H1 (cell line): ENCODE measurements at regions not wholly inside any gene's neighbourhood (a gene's known extent, or its start where the extent isn't known, plus 50 kb on each side); places are given as distances from the start of the nearest gene placed in this dataset.

Experiments
- CEBPB ChIP-seq: IDR thresholded peaks from 2 replicates; pipeline ENCODE4 v1.6.1; 2012; ENCODE audit warnings: low read depth, low read length
- EGR1 ChIP-seq: IDR thresholded peaks from 2 replicates; pipeline ENCODE4 v1.6.1; 2011; ENCODE audit warnings: low read depth, low read length, borderline replicate concordance
- EP300 ChIP-seq, 2 experiments: IDR thresholded peaks; 1 replicate in 1 of 2; 2 replicates in 1 of 2; pipeline ENCODE4 v1.6.1; 2011 to 2012; ENCODE audit warnings: low read depth in 2 of 2, low read length in 2 of 2, mild to moderate bottlenecking in 2 of 2, borderline replicate concordance in 1 of 2, inconsistent platforms in 1 of 2, moderate library complexity in 1 of 2
- FOSL1 ChIP-seq: IDR thresholded peaks from 2 replicates; pipeline ENCODE4 v1.6.1; 2011; ENCODE audit warnings: mild to moderate bottlenecking, low read depth, low read length, moderate library complexity; ENCODE audit not compliant: insufficient read depth
- JUN ChIP-seq: IDR thresholded peaks from 2 replicates; pipeline ENCODE4 v1.6.1; 2011; ENCODE audit warnings: low read depth, mild to moderate bottlenecking, improper control_type of control experiment, low read length
- MAFK ChIP-seq: IDR thresholded peaks from 2 replicates; pipeline ENCODE4 v1.6.1; 2012; ENCODE audit warnings: low read depth, mild to moderate bottlenecking, improper control_type of control experiment, low read length
- POLR2AphosphoS5 ChIP-seq: IDR thresholded peaks from 2 replicates; pipeline ENCODE4 v1.6.1; 2011; ENCODE audit warnings: low read depth, low read length
- RAD21 ChIP-seq, 2 experiments: IDR thresholded peaks in 1 of 2; conservative IDR thresholded peaks in 1 of 2; 2 replicates each; pipeline ENCODE4 v1.6.1; 2011; ENCODE audit warnings: low read depth in 2 of 2, low read length in 2 of 2, improper control_type of control experiment in 1 of 2, inconsistent platforms in 1 of 2, mild to moderate bottlenecking in 1 of 2, moderate library complexity in 1 of 2
- RFX5 ChIP-seq: IDR thresholded peaks from 2 replicates; pipeline ENCODE4 v1.6.1; 2011; ENCODE audit warnings: low read depth, low read length, improper control_type of control experiment, borderline replicate concordance
- YY1 ChIP-seq: IDR thresholded peaks from 2 replicates; pipeline ENCODE4 v1.6.1; 2011; ENCODE audit warnings: low read depth, mild to moderate bottlenecking, low read length
- TF ChIP-seq, protein P1 (sequence below), 3 experiments: IDR thresholded peaks; 1 replicate in 2 of 3; 2 replicates in 1 of 3; pipeline versions ENCODE4 v1.5.1 to v1.6.1; 2011; ENCODE audit warnings: low read length in 3 of 3, mild to moderate bottlenecking in 3 of 3, inconsistent platforms in 2 of 3, low read depth in 1 of 3, moderate library complexity in 1 of 3; ENCODE audit not compliant: insufficient read depth in 1 of 3; ENCODE audit errors: control extremely low read depth in 1 of 3
- TF ChIP-seq, protein P2 (sequence below): IDR thresholded peaks from 2 replicates; pipeline ENCODE4 v1.6.1; 2012; ENCODE audit warnings: inconsistent platforms

DNA sequence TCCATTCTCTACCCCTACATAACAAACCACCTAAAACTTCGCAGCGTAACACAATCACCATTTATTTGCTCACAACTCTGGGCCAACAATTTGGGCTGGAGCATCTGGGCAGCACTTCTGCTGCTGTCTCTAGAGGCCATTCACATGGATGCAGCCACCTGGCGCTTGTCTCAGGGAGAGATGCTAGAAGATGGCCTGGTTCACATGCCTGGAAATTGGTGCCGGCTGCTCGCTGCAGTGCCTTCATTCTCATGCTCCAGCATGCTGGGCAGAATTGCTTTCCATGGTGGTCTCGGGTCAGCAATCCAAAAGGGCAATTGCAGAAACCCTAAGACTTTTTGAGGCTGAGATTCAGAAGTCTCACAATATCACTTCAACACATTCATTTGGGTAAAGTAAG is 157.4 kb downstream of the SUCLG1 start:
- TF ChIP-seq, protein P1, sequence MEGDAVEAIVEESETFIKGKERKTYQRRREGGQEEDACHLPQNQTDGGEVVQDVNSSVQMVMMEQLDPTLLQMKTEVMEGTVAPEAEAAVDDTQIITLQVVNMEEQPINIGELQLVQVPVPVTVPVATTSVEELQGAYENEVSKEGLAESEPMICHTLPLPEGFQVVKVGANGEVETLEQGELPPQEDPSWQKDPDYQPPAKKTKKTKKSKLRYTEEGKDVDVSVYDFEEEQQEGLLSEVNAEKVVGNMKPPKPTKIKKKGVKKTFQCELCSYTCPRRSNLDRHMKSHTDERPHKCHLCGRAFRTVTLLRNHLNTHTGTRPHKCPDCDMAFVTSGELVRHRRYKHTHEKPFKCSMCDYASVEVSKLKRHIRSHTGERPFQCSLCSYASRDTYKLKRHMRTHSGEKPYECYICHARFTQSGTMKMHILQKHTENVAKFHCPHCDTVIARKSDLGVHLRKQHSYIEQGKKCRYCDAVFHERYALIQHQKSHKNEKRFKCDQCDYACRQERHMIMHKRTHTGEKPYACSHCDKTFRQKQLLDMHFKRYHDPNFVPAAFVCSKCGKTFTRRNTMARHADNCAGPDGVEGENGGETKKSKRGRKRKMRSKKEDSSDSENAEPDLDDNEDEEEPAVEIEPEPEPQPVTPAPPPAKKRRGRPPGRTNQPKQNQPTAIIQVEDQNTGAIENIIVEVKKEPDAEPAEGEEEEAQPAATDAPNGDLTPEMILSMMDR (IDR thresholded peaks at IDR 0.05; ENCODE audit: control extremely low read depth in 1 of 3, insufficient read depth in 1 of 3, low read depth in 1 of 3, low read length in 3 of 3), result peak in 2 of 3 experiments; percentile 10 to 15; a peak in 2 of 4 replicates
- no peak for TF ChIP-seq FOSL1
- no peak for TF ChIP-seq MAFK
- TF ChIP-seq, protein P2, sequence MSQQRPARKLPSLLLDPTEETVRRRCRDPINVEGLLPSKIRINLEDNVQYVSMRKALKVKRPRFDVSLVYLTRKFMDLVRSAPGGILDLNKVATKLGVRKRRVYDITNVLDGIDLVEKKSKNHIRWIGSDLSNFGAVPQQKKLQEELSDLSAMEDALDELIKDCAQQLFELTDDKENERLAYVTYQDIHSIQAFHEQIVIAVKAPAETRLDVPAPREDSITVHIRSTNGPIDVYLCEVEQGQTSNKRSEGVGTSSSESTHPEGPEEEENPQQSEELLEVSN, result no peak
- TF ChIP-seq CEBPB, result no peak
- TF ChIP-seq RAD21 (IDR thresholded peaks at IDR 0.05 in 1 of 2, conservative IDR thresholded peaks at IDR 0.05 in 1 of 2; ENCODE audit: low read depth in 2 of 2, low read length in 2 of 2), result no peak; a peak in 1 of 4 replicates
- no peak for TF ChIP-seq EP300 (IDR thresholded peaks at IDR 0.05; ENCODE audit: borderline replicate concordance in 1 of 2, low read depth in 2 of 2, low read length in 2 of 2)
- no peak for TF ChIP-seq JUN
- TF ChIP-seq POLR2AphosphoS5, result no peak
- TF ChIP-seq YY1, result no peak
- TF ChIP-seq RFX5, result no peak
- no peak for TF ChIP-seq EGR1
